ENCODE measurements at regions not wholly inside any gene's neighbourhood (a gene's known extent, or its start where the extent isn't known, plus 50 kb on each side); places are given as distances from the start of the nearest gene placed in this dataset.

GRCh38 chr13:83987394-83987793 is 105.1 kb upstream of the SLITRK1 start:
- H3F3A ChIP-seq (ENCODE audit: low read length, unreplicated experiment) = no peaks in the 10 kb centered on the region
- H3K27me3 ChIP-seq (ENCODE audit: low read length) = no peaks in the 10 kb centered on the region
- no peaks in the 10 kb centered on the region for H3K79me2 ChIP-seq (ENCODE audit: low read length)
- no peaks in the 10 kb centered on the region for H3K36me3 ChIP-seq (ENCODE audit: low read depth, low read length)
- no peak overlapping the region for H3K27ac ChIP-seq (ENCODE audit: low read length)
- TF ChIP-seq EZH2 (IDR thresholded peaks at IDR 0.05; ENCODE audit: low read length, unreplicated experiment) = no peak
- no peak for TF ChIP-seq CTCF (conservative IDR thresholded peaks at IDR 0.05; ENCODE audit: low read depth, low read length)
- no peak for TF ChIP-seq EZH2phosphoT487 (IDR thresholded peaks at IDR 0.05; ENCODE audit: borderline replicate concordance, low read length)
- no peak overlapping the region for H3K4me2 ChIP-seq (ENCODE audit: low read length)
- no TSS peak for BruUV-seq (replicated peaks)
- H2AFZ ChIP-seq (ENCODE audit: low read length) = no peak overlapping the region
- no peak for ATAC-seq
- no peaks in the 10 kb centered on the region for H3K9me2 ChIP-seq (replicated peaks; ENCODE audit: low read length)
- intact Hi-C loops (cut with micrococcal nuclease) = no loop called here
- H3K9ac ChIP-seq (ENCODE audit: low read length) = no peak overlapping the region
- ChIA-PET CTCF (no interaction called here), POLR2A (ENCODE audit: unreplicated experiment) (no interaction called here)
- no peak overlapping the region for H3K4me3 ChIP-seq (ENCODE audit: low read length)
- DNase-seq = no peak
- no peaks in the 10 kb centered on the region for H3K9me3 ChIP-seq (ENCODE audit: low read length)
- H4K20me1 ChIP-seq (ENCODE audit: low read length) = no peaks in the 10 kb centered on the region
- H3K4me1 ChIP-seq (ENCODE audit: insufficient read depth, low read length) = no peaks in the 10 kb centered on the region

GRCh38 chr13:83984793-83985192 is 102.5 kb upstream of the SLITRK1 start:
- CTCF ChIA-PET = no interaction called here
- BruUV-seq (replicated peaks) = no TSS peak
- no peaks in the 10 kb centered on the region for H3K36me3 ChIP-seq (ENCODE audit: low read depth, low read length)
- DNase-seq (no peak), ATAC-seq (no peak)
- H3K9me3 ChIP-seq (ENCODE audit: low read length) = no peaks in the 10 kb centered on the region
- H3K4me2 ChIP-seq (ENCODE audit: low read length) = no peak overlapping the region
- no peaks in the 10 kb centered on the region for H3K27me3 ChIP-seq (ENCODE audit: low read length)
- POLR2A ChIA-PET (ENCODE audit: unreplicated experiment) = no interaction called here
- no peaks in the 10 kb centered on the region for H4K20me1 ChIP-seq (ENCODE audit: low read length)
- TF ChIP-seq CTCF (conservative IDR thresholded peaks at IDR 0.05; ENCODE audit: low read depth, low read length) (no peak), EZH2phosphoT487 (IDR thresholded peaks at IDR 0.05; ENCODE audit: borderline replicate concordance, low read length) (no peak), EZH2 (IDR thresholded peaks at IDR 0.05; ENCODE audit: low read length, unreplicated experiment) (no peak)
- no peak overlapping the region for H2AFZ ChIP-seq (ENCODE audit: low read length)
- H3K9ac ChIP-seq (ENCODE audit: low read length) = no peak overlapping the region
- no peak overlapping the region for H3K27ac ChIP-seq (ENCODE audit: low read length)
- H3K4me1 ChIP-seq (ENCODE audit: insufficient read depth, low read length) = no peaks in the 10 kb centered on the region
- no peaks in the 10 kb centered on the region for H3K79me2 ChIP-seq (ENCODE audit: low read length)
- no peaks in the 10 kb centered on the region for H3F3A ChIP-seq (ENCODE audit: low read length, unreplicated experiment)
- H3K9me2 ChIP-seq (replicated peaks; ENCODE audit: low read length) = no peaks in the 10 kb centered on the region
- no peak overlapping the region for H3K4me3 ChIP-seq (ENCODE audit: low read length)
- intact Hi-C loops (cut with micrococcal nuclease) = no loop called here

- TF ChIP-seq EZH2 (IDR thresholded peaks at IDR 0.05; ENCODE audit: low read length, unreplicated experiment) = no peak
- TF ChIP-seq EZH2phosphoT487 (IDR thresholded peaks at IDR 0.05; ENCODE audit: borderline replicate concordance, low read length) = no peak
- no peak for TF ChIP-seq CTCF (conservative IDR thresholded peaks at IDR 0.05; ENCODE audit: low read depth, low read length)
- no peak for ATAC-seq
- Histone ChIP-seq H3K9me3 (ENCODE audit: low read length) (no peaks in the 10 kb centered on the region), H3K27me3 (ENCODE audit: low read length) (no peaks in the 10 kb centered on the region), H2AFZ (ENCODE audit: low read length) (no peak overlapping the region), H3K4me1 (ENCODE audit: insufficient read depth, low read length) (no peaks in the 10 kb centered on the region), H3K4me3 (ENCODE audit: low read length) (no peak overlapping the region), H3F3A (ENCODE audit: low read length, unreplicated experiment) (no peaks in the 10 kb centered on the region), H3K4me2 (ENCODE audit: low read length) (no peak overlapping the region), H3K36me3 (ENCODE audit: low read depth, low read length) (no peaks in the 10 kb centered on the region), H3K9ac (ENCODE audit: low read length) (no peak overlapping the region), H3K9me2 (replicated peaks; ENCODE audit: low read length) (no peaks in the 10 kb centered on the region), H3K27ac (ENCODE audit: low read length) (no peak overlapping the region), H4K20me1 (ENCODE audit: low read length) (no peaks in the 10 kb centered on the region), H3K79me2 (ENCODE audit: low read length) (no peaks in the 10 kb centered on the region)
- intact Hi-C loops (cut with micrococcal nuclease) = no loop called here
- BruUV-seq (replicated peaks) = no TSS peak
- DNase-seq = no peak
- POLR2A ChIA-PET (ENCODE audit: unreplicated experiment) = interaction anchor here (0.7 kb wide), 1 partner anchor 155 kb away, joined by 3 read pairs; no protein-coding TSS in a partner anchor
- CTCF ChIA-PET = no interaction called here
Measured at GRCh38 chr13:83980331-83980730, 98.1 kb upstream of the SLITRK1 start.
